ENCODE measurements at regions not wholly inside any gene's neighbourhood (a gene's known extent, or its start where the extent isn't known, plus 50 kb on each side); places are given as distances from the start of the nearest gene placed in this dataset.

DNA sequence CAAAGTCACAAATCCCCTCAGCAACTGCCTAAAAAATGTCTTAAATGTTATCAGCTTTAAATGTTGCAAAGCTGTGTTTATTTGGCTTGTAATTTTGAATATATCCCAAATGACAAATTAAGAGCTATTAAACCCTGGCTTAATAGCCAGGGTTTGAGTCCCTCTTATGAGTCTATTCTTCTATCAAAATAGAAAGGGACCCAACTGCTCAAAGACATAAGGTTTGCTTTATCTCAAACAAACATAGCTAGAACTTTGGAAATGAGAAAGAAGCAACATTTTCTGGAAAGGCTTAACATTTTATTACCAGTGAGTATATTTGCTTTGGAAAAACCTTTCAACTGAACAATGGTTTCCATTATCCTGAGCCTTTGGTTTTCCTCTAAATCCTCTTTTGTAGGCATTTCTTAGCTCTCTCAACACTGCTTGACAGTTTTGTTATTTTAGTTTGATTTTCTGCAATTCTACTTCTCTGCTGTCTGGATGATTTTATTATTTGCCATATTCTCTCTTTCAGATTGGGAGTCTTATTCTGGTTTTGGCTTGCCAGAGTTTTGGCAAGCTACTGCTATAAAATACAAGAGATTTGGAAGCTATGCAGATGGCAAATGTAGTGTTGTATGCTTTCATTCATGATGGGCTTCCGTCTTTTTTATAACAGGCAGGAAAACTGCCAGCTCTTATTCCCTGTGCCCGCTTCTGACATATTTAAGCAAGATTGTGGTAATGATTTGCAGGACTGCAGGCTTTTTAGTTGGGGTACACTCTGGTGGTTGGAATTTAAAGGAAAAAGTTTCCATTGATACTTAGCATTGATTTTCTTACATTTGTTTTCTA lies 734.9 kb downstream of the DTWD2 start:
- TF ChIP-seq, protein P1, sequence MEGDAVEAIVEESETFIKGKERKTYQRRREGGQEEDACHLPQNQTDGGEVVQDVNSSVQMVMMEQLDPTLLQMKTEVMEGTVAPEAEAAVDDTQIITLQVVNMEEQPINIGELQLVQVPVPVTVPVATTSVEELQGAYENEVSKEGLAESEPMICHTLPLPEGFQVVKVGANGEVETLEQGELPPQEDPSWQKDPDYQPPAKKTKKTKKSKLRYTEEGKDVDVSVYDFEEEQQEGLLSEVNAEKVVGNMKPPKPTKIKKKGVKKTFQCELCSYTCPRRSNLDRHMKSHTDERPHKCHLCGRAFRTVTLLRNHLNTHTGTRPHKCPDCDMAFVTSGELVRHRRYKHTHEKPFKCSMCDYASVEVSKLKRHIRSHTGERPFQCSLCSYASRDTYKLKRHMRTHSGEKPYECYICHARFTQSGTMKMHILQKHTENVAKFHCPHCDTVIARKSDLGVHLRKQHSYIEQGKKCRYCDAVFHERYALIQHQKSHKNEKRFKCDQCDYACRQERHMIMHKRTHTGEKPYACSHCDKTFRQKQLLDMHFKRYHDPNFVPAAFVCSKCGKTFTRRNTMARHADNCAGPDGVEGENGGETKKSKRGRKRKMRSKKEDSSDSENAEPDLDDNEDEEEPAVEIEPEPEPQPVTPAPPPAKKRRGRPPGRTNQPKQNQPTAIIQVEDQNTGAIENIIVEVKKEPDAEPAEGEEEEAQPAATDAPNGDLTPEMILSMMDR (IDR thresholded peaks at IDR 0.05 in 8 of 11, conservative IDR thresholded peaks at IDR 0.05 in 3 of 11) = no peak
- TF ChIP-seq POLR2AphosphoS5 (IDR thresholded peaks at IDR 0.05) (no peak), POLR2A (IDR thresholded peaks at IDR 0.05) (no peak)

Data from spleen (tissue), 7 donors.